Loucy (cell line): ENCODE measurements at regions not wholly inside any gene's neighbourhood (a gene's known extent, or its start where the extent isn't known, plus 50 kb on each side); places are given as distances from the start of the nearest gene placed in this dataset.

Experiments
- H2AFZ ChIP-seq: fragments of 200-600 bp; sonication (generic); 2 replicates; pipeline ENCODE4 v1.6.0; 2016; ENCODE audit warnings: antibody characterized with exemption, mild to moderate bottlenecking, low read length, moderate library complexity
- H3F3A ChIP-seq: fragments of 200-600 bp; 2 replicates; pipeline ENCODE4 v1.6.0; 2016; ENCODE audit warnings: antibody characterized with exemption, low read depth, mild to moderate bottlenecking
- H3K27me3 ChIP-seq: fragments of 200-600 bp; sonication (generic); 2 replicates; pipeline ENCODE4 v1.6.1; 2014; ENCODE audit warnings: low read length, mild to moderate bottlenecking; ENCODE audit not compliant: insufficient read depth, poor library complexity, severe bottlenecking
- H3K36me3 ChIP-seq: fragments of 200-600 bp; sonication (generic); 2 replicates; pipeline ENCODE4 v1.6.1; 2016; ENCODE audit warnings: low read length; ENCODE audit not compliant: insufficient read depth
- H3K4me1 ChIP-seq: fragments of 200-600 bp; sonication (generic); 2 replicates; pipeline ENCODE4 v1.5.1; 2014; ENCODE audit warnings: low read length, mild to moderate bottlenecking; ENCODE audit not compliant: insufficient read depth, poor library complexity, severe bottlenecking
- H3K4me2 ChIP-seq: fragments of 200-600 bp; sonication (generic); 2 replicates; pipeline ENCODE4 v1.6.0; 2014; ENCODE audit warnings: antibody characterized with exemption, low read length, low read depth, mild to moderate bottlenecking; ENCODE audit not compliant: poor library complexity, severe bottlenecking
- H3K4me3 ChIP-seq: fragments of 200-600 bp; sonication (generic); 2 replicates; pipeline ENCODE4 v1.5.1; 2014; ENCODE audit warnings: low read length, mild to moderate bottlenecking, mixed read lengths; ENCODE audit not compliant: poor library complexity, severe bottlenecking
- H3K79me2 ChIP-seq: fragments of 200-600 bp; sonication (generic); 2 replicates; pipeline ENCODE4 v1.6.1; 2014; ENCODE audit warnings: low read length; ENCODE audit not compliant: insufficient read depth
- H3K9ac ChIP-seq: fragments of 200-600 bp; sonication (generic); 2 replicates; pipeline ENCODE4 v1.6.0; 2014; ENCODE audit warnings: mild to moderate bottlenecking, low read depth, low read length, moderate library complexity; ENCODE audit not compliant: poor library complexity, severe bottlenecking
- H3K9me2 ChIP-seq: fragments of 200-600 bp; sonication (generic); replicated peaks from 2 replicates; pipeline ENCODE4 v1.6.1; 2016; ENCODE audit warnings: low read depth, low read length, mixed read lengths
- H3K9me3 ChIP-seq: fragments of 200-600 bp; sonication (generic); 2 replicates; pipeline ENCODE4 v1.6.1; 2014; ENCODE audit warnings: mild to moderate bottlenecking, antibody characterized with exemption, low read length, low read depth; ENCODE audit not compliant: insufficient read depth
- H4K20me1 ChIP-seq: fragments of 200-600 bp; sonication (generic); 2 replicates; pipeline ENCODE4 v1.6.0; 2014; ENCODE audit warnings: antibody characterized with exemption, low read length, mild to moderate bottlenecking; ENCODE audit not compliant: insufficient read depth, poor library complexity, severe bottlenecking
- EZH2phosphoT487 ChIP-seq: fragments of 200-600 bp; IDR thresholded peaks from 2 replicates; pipeline ENCODE4 v1.6.1; 2018; ENCODE audit warnings: antibody characterized with exemption, mild to moderate bottlenecking, moderate library complexity, borderline replicate concordance
- TF ChIP-seq, protein P1 (sequence below): fragments of 200-600 bp; sonication (generic); conservative IDR thresholded peaks from 2 replicates; pipeline ENCODE4 v1.5.1; 2014; ENCODE audit warnings: mild to moderate bottlenecking, antibody characterized with exemption, low read length

DNA sequence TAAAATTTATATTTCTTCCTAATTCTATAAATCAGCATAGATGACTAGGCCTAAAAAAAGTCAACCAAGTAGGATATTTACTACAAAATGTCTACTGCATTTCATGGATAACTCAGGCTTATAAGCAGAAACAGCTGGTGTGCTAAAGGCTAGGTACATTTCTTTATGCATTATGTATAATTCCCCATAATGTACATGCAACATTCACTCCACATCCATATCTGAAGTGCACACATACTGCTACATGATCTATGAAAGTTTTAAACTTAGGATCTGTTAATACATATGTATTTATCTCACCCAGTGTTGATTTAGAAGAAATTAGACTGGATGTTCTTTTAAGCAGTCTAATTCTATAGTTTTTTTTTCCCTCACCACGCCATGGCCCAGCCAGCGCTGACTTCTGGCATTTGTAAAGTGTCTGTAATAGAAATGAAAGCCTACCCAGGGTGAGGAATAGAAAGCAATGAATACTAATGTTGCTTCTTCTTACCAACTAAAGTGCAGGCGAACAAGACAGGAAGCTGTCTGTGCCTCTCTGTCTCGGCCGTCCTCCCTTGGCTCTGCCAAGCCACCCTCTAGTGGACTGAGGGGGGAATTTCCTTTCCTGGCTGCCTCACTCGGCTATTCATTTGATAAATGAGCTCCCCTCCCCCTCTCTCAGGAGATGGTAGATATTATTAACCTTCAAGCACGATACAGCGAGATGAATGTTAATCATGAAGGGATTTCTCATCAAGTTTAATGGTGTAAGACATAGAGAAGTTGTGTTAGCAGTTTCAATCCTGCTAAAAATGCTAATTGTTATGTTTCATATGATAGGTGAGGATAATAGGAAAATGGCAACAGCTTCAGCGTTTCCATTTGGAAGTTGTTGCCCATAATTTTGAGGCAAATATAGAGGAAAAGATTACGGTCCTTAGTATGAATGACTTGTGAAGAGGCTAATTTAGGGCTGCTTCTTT, 384.5 kb downstream of the MTX2 start:
- H3K9ac ChIP-seq, result peak overlapping the region; percentile 37
- peak overlapping the region; percentile 93 for H2AFZ ChIP-seq
- no peaks in the 10 kb centered on the region for H3K36me3 ChIP-seq

DNA sequence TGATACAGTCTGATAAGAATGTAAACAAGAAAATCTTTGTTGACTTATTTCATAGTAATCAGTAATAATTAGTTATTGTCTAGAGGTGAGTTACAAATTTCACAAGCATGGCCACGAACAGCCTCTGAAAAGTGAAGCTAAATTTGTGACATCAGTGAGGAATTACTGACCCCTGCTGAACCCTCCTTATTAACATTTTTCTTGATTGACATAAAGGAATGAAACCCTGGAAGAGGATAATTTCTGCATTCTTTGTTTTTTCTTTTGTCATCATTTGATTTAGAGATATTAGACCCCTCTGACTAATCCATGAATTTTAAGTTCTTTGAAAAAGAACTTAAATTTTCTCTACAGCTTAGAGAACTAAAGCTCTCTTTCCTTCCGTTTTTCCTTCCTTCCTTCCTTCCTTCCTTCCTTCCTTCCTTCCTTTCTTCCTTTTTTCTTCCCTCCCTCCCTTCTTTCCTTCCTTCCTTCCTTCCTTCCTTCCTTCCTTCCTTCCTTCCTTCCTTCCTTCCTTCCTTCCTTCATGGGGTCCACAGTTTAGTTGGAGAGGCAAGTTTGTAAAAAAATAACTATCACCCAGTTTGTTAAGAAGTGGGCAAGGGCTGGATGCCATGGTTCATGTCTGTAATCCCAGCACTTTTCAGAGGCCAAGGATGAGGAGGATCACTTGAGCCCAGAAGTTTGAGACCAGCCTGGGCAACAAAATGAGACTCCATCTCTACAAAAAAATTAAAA, 387.0 kb downstream of the MTX2 start:
- Histone ChIP-seq H3F3A (no peaks in the 10 kb centered on the region), H3K4me1 (peaks cover 6% of the 10 kb centered on the region)
- TF ChIP-seq, protein P1, sequence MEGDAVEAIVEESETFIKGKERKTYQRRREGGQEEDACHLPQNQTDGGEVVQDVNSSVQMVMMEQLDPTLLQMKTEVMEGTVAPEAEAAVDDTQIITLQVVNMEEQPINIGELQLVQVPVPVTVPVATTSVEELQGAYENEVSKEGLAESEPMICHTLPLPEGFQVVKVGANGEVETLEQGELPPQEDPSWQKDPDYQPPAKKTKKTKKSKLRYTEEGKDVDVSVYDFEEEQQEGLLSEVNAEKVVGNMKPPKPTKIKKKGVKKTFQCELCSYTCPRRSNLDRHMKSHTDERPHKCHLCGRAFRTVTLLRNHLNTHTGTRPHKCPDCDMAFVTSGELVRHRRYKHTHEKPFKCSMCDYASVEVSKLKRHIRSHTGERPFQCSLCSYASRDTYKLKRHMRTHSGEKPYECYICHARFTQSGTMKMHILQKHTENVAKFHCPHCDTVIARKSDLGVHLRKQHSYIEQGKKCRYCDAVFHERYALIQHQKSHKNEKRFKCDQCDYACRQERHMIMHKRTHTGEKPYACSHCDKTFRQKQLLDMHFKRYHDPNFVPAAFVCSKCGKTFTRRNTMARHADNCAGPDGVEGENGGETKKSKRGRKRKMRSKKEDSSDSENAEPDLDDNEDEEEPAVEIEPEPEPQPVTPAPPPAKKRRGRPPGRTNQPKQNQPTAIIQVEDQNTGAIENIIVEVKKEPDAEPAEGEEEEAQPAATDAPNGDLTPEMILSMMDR, result no peak
- no peak for TF ChIP-seq EZH2phosphoT487

More for the DNA sequence above, 384.5 kb downstream of the MTX2 start:
- Histone ChIP-seq H3F3A (no peaks in the 10 kb centered on the region), H3K9me3 (no peaks in the 10 kb centered on the region), H3K4me3 (peak overlapping the region; percentile 35), H3K4me2 (peak overlapping the region; percentile 64), H4K20me1 (no peaks in the 10 kb centered on the region), H3K4me1 (peaks cover 6% of the 10 kb centered on the region), H3K9me2 (no peaks in the 10 kb centered on the region), H3K27me3 (no peaks in the 10 kb centered on the region), H3K79me2 (no peaks in the 10 kb centered on the region)
- TF ChIP-seq, protein P1, result peak; percentile 91
- TF ChIP-seq EZH2phosphoT487, result no peak

DNA sequence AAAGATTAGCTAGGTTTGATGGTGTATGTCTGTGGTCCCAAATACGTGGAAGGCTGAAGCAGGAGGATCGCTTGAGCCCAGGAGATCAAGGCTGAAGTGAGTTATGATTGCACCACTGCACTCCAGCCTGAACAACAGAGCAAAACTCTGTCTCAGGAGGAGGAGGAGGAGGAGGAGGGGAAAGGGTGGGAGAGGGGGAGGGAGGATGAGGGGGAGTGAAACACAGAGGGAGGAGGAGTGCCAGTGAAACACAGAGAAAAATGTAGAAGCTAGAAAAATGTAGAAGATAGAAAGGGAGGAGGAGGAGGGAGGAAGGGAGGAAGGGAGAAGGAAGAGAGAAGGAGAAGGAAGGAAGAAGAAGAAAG, 387.5 kb downstream of the MTX2 start:
- no peak overlapping the region for H3K4me3 ChIP-seq
- no peaks in the 10 kb centered on the region for H3K36me3 ChIP-seq
- H3K9me3 ChIP-seq, result no peaks in the 10 kb centered on the region
- TF ChIP-seq, protein P1, result no peak
- no peak for TF ChIP-seq EZH2phosphoT487
- H3K27me3 ChIP-seq, result no peaks in the 10 kb centered on the region
- H3K9ac ChIP-seq, result no peak overlapping the region
- no peaks in the 10 kb centered on the region for H3K79me2 ChIP-seq
- no peak overlapping the region for H3K4me2 ChIP-seq
- no peak overlapping the region for H2AFZ ChIP-seq
- H4K20me1 ChIP-seq, result no peaks in the 10 kb centered on the region
- no peaks in the 10 kb centered on the region for H3F3A ChIP-seq
- H3K4me1 ChIP-seq, result peaks cover 6% of the 10 kb centered on the region
- H3K9me2 ChIP-seq, result no peaks in the 10 kb centered on the region

More for the DNA sequence above, 387.0 kb downstream of the MTX2 start:
- no peak overlapping the region for H2AFZ ChIP-seq
- H3K27me3 ChIP-seq, result no peaks in the 10 kb centered on the region
- H3K9ac ChIP-seq, result no peak overlapping the region
- no peaks in the 10 kb centered on the region for H4K20me1 ChIP-seq
- H3K36me3 ChIP-seq, result no peaks in the 10 kb centered on the region
- H3K4me3 ChIP-seq, result no peak overlapping the region
- H3K9me3 ChIP-seq, result no peaks in the 10 kb centered on the region
- no peaks in the 10 kb centered on the region for H3K79me2 ChIP-seq
- no peaks in the 10 kb centered on the region for H3K9me2 ChIP-seq
- no peak overlapping the region for H3K4me2 ChIP-seq
